GM19467 (cell line): ENCODE measurements at regions not wholly inside any gene's neighbourhood (a gene's known extent, or its start where the extent isn't known, plus 50 kb on each side); places are given as distances from the start of the nearest gene placed in this dataset.
"Not testable (repeated sequence)": the region's sequence is repeated elsewhere in the genome, so short reads cannot be mapped to it uniquely, and the experiment has no call there.

ENCODE experiments used
- ATAC-seq: cut with Tn5 transposase; IDR thresholded peaks from one replicate; pipeline ENCODE4 v1.9.1; 2021; ENCODE audit warnings: mild to moderate bottlenecking, moderate library complexity; ENCODE audit not compliant: unreplicated experiment

GRCh38 chr20:11162026-11162775 lies 488.4 kb upstream of the JAG1 start:
- ATAC-seq = no peak

GRCh38 chr20:11165789-11166188 lies 492.0 kb upstream of the JAG1 start:
- no peak for ATAC-seq

DNA sequence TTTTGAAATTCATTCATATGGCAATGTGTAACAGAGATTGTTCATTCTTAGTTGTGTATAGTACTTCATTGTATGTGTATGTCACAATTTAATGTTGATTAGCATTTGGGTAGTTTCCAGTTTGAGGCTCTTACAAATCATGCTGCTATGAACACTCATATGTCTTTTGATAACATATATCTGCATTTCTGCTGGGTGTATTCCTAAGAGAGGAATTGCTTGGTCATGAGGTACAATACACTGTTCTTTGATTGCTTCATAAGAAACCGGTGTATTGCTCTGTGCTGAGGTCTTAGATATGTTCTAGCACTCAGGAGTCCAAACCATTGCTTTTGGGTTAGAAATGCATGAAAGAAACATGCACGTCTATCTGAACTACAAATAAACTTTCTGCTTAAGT lies 492.9 kb upstream of the JAG1 start:
- no peak for ATAC-seq

DNA sequence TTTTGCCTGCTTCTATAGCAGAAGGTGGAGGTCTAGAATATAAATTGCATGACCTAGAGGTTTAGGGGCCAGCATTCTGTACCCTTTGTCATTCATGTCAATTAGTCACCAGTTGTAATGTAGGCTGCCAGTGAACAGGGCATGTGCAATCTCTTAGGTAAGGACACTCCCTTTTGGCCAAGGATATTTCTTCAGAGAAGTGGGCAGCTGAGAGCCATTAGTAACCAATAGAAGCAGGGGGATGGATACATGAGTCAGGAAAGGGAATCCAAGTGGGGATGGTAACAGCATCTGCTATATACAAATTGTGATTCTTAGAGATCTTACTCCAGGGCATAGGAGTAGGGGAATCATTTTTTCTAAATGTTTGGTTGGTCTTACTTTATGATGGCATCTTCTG lies 494.2 kb upstream of the JAG1 start:
- ATAC-seq = no peak

- ATAC-seq = no peak
Measured at GRCh38 chr20:11170025-11170424, 496.2 kb upstream of the JAG1 start.

GRCh38 chr20:11170565-11170964 lies 496.8 kb upstream of the JAG1 start:
- ATAC-seq = no peak

DNA sequence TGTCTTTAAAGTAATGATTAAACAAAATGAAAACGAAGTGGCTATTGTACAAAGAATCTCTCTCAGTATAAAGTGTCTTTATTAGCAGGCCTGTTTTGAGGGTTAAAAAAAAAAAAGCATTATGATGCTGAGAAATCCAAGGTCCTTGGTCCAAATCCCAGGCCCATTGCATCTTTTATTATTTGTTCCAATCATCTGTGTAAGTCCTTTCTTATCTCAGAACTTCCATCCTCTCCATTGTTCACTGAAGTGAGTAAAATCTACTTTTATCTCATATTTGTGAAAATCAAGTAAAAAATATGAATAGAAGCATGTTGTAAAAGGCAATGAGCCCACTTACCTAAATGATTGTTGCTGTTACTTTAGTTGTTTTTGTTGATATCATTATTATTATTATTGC lies 499.1 kb upstream of the JAG1 start:
- no peak for ATAC-seq

DNA sequence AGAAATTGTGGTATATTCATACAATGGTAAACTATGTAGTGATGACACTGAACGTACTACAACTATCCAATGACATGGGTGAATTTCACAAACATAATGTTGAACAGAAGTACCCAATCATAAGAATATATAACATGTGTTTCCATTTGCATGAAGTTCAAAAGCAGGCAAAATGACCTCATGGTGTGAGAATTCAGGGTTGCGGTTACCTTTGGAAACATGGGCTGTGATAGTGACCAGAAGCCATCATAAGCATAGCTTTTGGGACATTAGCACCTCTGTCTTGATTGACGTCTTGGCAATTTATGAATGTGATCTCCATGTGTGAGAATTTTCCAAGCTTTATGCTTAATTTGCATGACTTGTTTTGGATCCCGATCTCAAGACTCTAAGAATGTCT lies 500.1 kb upstream of the JAG1 start:
- no peak for ATAC-seq

GRCh38 chr20:11174861-11175260 lies 501.1 kb upstream of the JAG1 start:
- ATAC-seq = no peak

DNA sequence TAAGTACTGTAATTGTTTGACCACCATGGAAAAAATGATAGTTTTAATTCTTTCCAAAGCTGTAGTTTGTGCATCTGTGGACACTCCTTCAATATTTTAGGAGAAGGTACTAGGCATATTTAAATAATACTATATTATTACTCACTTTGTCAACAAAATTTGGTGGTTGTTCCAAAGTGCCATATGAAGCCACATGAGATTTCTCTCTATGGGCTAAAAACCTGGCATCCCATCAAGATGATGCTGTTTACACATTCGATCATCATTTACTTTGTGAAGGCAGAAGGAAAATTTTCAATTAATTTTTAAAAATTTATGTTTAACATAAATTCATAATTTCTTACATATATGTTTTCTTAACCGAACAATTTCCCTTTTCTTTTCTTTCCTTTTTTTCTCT lies 502.6 kb upstream of the JAG1 start:
- ATAC-seq = no peak

GRCh38 chr20:11178946-11179654 lies 505.3 kb upstream of the JAG1 start:
- no peak for ATAC-seq

GRCh38 chr20:11180186-11180585 lies 506.4 kb upstream of the JAG1 start:
- ATAC-seq = no peak

DNA sequence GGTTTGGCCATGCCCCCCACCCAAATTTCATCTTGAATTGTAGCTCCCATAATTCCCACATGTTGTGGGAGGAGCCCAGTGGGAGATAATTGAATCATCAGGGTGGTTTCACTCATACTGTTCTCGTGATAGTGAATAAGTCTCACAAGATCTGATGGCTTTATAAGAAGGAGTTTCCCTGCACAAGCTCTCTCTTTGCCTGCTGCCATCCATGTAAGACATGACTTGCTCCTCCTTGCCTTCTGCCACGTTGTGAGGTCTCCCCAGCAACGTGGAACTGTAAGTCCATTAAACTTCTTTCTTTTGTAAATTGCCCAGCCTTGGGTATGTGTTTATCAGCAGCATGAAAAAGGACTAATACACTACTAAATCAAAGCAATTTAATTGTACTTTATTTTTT lies 507.3 kb upstream of the JAG1 start:
- not testable (repeated sequence) for ATAC-seq

GRCh38 chr20:11181966-11182365 lies 508.2 kb upstream of the JAG1 start:
- no peak for ATAC-seq

- no peak for ATAC-seq
Measured at GRCh38 chr20:11182720-11183119, 508.9 kb upstream of the JAG1 start.

DNA sequence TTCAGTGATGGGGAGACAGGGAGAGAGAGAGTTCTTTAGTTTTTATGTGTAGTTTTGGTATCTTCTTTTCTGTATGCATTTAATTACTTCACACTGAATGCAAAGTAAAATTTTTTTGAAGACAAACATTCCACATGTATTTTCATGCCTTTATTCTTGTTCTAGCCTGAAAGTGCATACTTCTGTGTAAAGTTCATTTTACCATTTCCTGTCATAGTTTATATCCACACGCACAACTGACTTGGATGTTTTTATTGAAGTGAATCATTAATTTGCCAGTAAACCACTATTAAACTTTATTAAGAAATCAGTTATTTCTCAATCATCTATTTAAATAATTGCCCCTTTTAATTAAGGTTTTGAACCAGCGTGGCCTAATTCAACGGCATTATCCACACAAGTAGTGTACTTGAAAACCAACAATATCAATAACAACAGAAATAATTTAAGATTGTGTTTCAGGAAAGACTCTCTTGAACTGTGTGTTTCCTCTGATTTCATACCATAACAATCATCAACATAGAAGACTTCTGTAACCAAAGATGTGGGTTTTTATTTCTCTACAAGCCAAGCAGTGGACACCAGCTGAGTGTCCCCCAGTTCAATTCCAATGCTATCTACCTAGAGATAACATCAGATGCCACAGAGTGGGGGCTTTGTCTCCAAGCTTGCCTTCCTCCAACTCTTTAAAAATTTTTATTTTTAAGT lies 512.7 kb upstream of the JAG1 start:
- no peak for ATAC-seq

GRCh38 chr20:11188843-11189603 lies 515.2 kb upstream of the JAG1 start:
- ATAC-seq = no peak

- ATAC-seq = no peak
Measured at GRCh38 chr20:11190741-11191140, 516.9 kb upstream of the JAG1 start.

DNA sequence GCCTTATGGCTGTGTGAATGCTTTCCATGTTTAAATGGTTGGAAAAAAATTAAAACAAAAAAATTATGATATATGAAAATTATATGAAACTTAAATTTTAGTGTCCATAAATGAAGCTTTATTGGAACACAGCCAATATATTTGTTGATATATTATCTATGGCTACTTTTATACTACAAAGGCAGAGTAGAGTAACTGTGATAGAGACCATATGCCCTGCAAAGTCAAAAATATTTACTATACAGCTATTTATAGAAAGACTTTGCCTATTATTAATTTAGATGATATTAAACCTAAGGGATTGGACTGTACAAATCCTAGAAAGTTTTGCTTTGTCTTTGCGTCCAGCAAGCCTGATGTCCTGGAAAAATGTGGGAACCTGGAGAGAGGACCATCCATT lies 518.3 kb upstream of the JAG1 start:
- ATAC-seq = no peak

DNA sequence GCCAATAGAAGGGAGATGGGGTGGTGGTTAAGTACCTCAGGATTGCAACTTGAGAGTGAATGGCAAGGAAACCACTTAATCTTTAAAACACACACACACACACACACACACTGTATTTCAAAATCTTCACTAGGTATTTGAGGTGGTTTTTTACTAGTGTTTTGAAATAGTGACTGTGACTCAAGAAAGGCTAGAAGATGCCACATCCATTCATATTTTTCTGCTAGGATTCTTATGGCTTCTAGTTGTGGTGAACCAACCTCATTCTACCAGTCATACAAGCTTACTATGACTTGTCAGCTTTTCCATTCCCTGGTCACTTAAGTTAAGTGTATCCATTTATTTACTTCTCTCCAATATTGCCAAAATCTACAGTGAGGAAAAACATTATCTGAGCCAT lies 519.4 kb upstream of the JAG1 start:
- no peak for ATAC-seq

GRCh38 chr20:11195169-11195568 lies 521.4 kb upstream of the JAG1 start:
- no peak for ATAC-seq
